Karpas-422 (cell line): ENCODE measurements at regions not wholly inside any gene's neighbourhood (a gene's known extent, or its start where the extent isn't known, plus 50 kb on each side); places are given as distances from the start of the nearest gene placed in this dataset.
"Not testable (repeated sequence)": the region's sequence is repeated elsewhere in the genome, so short reads cannot be mapped to it uniquely, and the experiment has no call there.

Experiments
- DNase-seq: peaks from one replicate; pipeline ENCODE4 v3.0.0-alpha.2; 2015
- H2AFZ ChIP-seq: fragments of 200-600 bp; sonication (generic); 2 replicates; pipeline ENCODE4 v1.6.1; 2014; ENCODE audit warnings: antibody characterized with exemption, low read length, mixed read lengths
- H3K27ac ChIP-seq: fragments of 200-600 bp; sonication (generic); 2 replicates; pipeline ENCODE4 v1.5.1; 2014; ENCODE audit warnings: mild to moderate bottlenecking, low read length, moderate library complexity
- H3K27me3 ChIP-seq: fragments of 200-600 bp; sonication (generic); 2 replicates; pipeline ENCODE4 v1.6.1; 2014; ENCODE audit warnings: low read length, mixed read lengths
- H3K36me3 ChIP-seq: fragments of 200-600 bp; sonication (generic); 2 replicates; pipeline ENCODE4 v1.6.1; 2014; ENCODE audit warnings: low read length, mixed read lengths; ENCODE audit not compliant: insufficient read depth
- H3K4me1 ChIP-seq: fragments of 200-600 bp; sonication (generic); 2 replicates; pipeline ENCODE4 v1.6.1; 2014; ENCODE audit warnings: mild to moderate bottlenecking, low read length, mixed read lengths
- H3K4me2 ChIP-seq: fragments of 200-600 bp; sonication (generic); 2 replicates; pipeline ENCODE4 v1.6.1; 2014; ENCODE audit warnings: low read length, low read depth, mild to moderate bottlenecking; ENCODE audit not compliant: poor library complexity, severe bottlenecking
- H3K4me3 ChIP-seq: fragments of 200-600 bp; sonication (generic); 2 replicates; pipeline ENCODE4 v1.5.1; 2014; ENCODE audit warnings: mild to moderate bottlenecking, antibody characterized with exemption, low read length, mixed read lengths
- H3K79me2 ChIP-seq: fragments of 200-600 bp; sonication (generic); 2 replicates; pipeline ENCODE4 v1.6.1; 2014; ENCODE audit warnings: mild to moderate bottlenecking, low read length, mixed read lengths
- H3K9ac ChIP-seq: fragments of 200-600 bp; sonication (generic); 2 replicates; pipeline ENCODE4 v1.6.0; 2014; ENCODE audit warnings: low read length
- H3K9me2 ChIP-seq: fragments of 200-600 bp; sonication (generic), shearing (Covaris generic); replicated peaks from 2 replicates; pipeline ENCODE4 v1.6.0; 2014; ENCODE audit warnings: mild to moderate bottlenecking, low read length, moderate library complexity; ENCODE audit not compliant: insufficient read depth
- H3K9me3 ChIP-seq: fragments of 300-700, 200-600 bp; sonication (generic); 2 replicates; pipeline ENCODE4 v1.6.1; 2014; ENCODE audit warnings: low read length, mixed read lengths
- H4K20me1 ChIP-seq: fragments of 200-600 bp; sonication (generic); 2 replicates; pipeline ENCODE4 v1.6.1; 2014; ENCODE audit warnings: mild to moderate bottlenecking, antibody characterized with exemption, low read length, low read depth; ENCODE audit not compliant: insufficient read depth

DNA sequence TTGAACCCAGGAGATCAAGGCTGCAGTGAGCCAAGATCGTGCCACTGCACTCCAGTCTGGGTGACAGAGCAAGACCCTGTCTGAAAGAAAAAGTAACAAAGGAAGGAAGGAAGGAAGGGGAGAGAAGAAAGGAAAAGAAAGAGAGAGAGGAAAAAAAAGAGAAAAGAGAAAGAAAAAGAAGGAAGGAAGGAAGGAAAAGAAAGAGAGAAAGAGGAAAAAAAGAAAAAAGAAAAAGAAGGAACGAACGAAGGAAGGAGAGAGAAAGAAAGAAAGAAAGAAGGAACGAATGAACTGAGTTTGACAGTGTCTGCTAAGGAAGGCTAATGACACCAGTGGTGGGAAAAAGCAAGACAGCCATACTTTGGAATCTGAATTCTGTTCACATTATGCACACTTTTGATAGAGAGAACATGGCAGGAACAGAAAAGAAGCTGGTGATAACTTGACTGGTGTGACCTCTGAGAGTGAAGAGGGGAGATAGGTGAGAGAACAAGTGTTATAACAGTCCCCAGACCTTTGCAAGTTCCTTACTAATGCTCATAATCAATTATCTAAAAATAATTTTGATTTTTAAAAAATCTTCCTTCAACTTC lies 93.3 kb upstream of the MYLIP start:
- no peaks in the 10 kb centered on the region for H3K27me3 ChIP-seq
- no peaks in the 10 kb centered on the region for H3K79me2 ChIP-seq
- no peak overlapping the region for H3K4me3 ChIP-seq
- no peak for DNase-seq
- no peak overlapping the region for H3K9ac ChIP-seq
- H2AFZ ChIP-seq: no peak overlapping the region
- peaks cover 24% of the 10 kb centered on the region for H3K4me1 ChIP-seq
- H3K4me2 ChIP-seq: no peak overlapping the region
- no peaks in the 10 kb centered on the region for H3K9me2 ChIP-seq
- no peaks in the 10 kb centered on the region for H3K36me3 ChIP-seq
- no peaks in the 10 kb centered on the region for H3K9me3 ChIP-seq
- no peak overlapping the region for H3K27ac ChIP-seq
- H4K20me1 ChIP-seq: no peaks in the 10 kb centered on the region

DNA sequence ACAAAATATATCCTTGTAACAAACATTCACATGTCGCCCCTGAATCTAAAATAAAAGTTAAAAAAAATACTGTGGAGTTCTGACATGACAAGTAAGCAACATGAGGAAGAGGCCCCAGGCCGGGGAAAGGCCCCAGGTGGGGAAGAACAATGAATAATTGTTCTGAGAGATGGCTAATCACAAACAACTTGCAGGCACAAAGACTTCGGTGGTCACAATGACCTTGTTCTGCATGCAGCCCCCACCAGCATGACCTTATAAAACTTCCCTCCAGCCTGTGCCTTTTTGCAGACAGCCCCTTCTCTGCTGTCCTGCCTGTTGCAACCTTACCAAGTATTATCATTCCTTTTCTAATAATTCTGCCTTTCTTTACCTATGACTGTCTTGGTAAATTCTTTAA lies 95.7 kb upstream of the MYLIP start:
- Histone ChIP-seq H3K27me3 (no peaks in the 10 kb centered on the region), H3K9me3 (no peaks in the 10 kb centered on the region), H3K36me3 (no peaks in the 10 kb centered on the region), H3K9me2 (no peaks in the 10 kb centered on the region), H3K9ac (no peak overlapping the region), H3K4me3 (no peak overlapping the region), H3K79me2 (no peaks in the 10 kb centered on the region), H3K27ac (no peak overlapping the region), H4K20me1 (no peaks in the 10 kb centered on the region), H2AFZ (no peak overlapping the region), H3K4me1 (peaks cover 24% of the 10 kb centered on the region), H3K4me2 (no peak overlapping the region)
- no peak for DNase-seq

DNA sequence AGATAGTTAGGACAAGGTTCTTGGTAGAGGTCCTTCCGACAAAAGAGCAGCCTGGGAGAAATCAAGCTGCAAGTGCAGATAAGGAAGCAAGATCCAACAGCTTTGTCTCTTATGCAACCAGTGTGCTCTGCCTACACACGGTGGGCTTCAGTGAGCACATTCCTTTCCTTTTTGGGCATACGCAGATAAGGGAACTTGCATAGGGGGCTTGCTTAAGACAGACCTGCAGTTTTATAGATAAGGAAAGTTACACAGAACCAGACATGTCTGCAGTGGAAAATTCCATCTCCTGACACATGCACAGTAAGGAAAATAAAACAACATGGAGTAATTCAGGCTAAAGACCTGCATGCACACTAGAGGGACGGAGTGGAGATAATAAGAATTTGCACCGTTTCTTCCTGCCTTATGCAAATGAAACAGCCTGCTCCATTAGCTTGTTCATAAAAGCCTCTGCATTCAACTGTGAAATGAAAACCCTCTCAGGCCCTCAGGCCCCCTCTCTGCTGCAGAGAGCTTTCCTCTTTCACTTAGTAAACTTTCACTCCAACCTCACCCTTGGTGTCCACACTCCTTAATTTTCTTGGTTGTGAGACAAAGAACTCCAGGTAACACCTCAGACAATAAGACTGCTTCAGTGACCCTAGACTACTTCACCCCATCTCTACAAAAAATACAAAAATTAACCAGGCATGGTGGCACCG lies 97.5 kb upstream of the MYLIP start:
- no peak overlapping the region for H3K9ac ChIP-seq
- no peak overlapping the region for H2AFZ ChIP-seq
- no peaks in the 10 kb centered on the region for H3K9me2 ChIP-seq
- no peaks in the 10 kb centered on the region for H4K20me1 ChIP-seq
- peak overlapping the region; percentile 14 for H3K4me2 ChIP-seq
- DNase-seq: peak; percentile 57
- no peaks in the 10 kb centered on the region for H3K27me3 ChIP-seq
- no peaks in the 10 kb centered on the region for H3K36me3 ChIP-seq
- H3K79me2 ChIP-seq: no peaks in the 10 kb centered on the region
- peaks cover 24% of the 10 kb centered on the region for H3K4me1 ChIP-seq
- H3K9me3 ChIP-seq: no peaks in the 10 kb centered on the region
- no peak overlapping the region for H3K27ac ChIP-seq
- no peak overlapping the region for H3K4me3 ChIP-seq

DNA sequence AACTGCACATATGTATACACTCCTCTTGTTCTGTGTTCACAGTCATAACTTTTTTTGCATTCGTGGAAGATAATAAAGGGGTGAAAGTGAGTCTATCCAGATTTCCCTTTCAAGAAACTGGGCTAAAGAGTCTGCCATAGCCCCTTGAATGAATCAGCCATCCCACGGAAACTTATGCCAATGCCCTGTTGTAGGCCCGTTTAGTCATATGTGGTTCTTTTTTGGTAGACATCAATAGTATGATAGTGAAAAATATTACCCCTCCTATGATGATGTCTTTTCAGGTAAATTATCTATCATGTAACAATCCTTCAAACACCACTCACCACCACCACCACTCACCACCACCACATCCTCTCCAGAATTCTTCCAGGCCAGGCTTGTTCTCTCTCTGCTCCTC lies 99.9 kb upstream of the MYLIP start:
- Histone ChIP-seq H3K9me2 (no peaks in the 10 kb centered on the region), H3K4me3 (no peak overlapping the region), H3K4me1 (peaks cover 24% of the 10 kb centered on the region), H3K36me3 (no peaks in the 10 kb centered on the region), H3K9me3 (no peaks in the 10 kb centered on the region), H3K27me3 (no peaks in the 10 kb centered on the region), H3K9ac (no peak overlapping the region), H3K79me2 (no peaks in the 10 kb centered on the region), H2AFZ (no peak overlapping the region), H3K4me2 (no peak overlapping the region), H4K20me1 (no peaks in the 10 kb centered on the region), H3K27ac (no peak overlapping the region)
- DNase-seq: no peak

DNA sequence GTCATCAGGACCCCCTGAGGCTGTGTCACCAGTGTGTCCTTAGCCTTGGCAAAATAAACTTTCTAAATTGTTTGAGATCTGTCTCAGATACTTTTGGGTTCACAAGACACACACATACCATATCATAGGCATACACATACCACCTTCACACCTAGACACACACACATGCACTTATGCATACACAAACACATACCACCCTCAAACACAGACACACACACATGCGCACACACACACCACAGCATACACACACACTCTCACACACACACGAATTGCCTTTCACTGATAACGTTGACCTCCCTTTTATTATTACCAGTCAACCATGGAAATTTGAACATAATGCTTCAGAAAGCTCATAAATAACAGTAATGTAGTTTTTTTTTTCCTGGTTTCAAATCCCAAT lies 108.6 kb upstream of the MYLIP start:
- Histone ChIP-seq H3K27ac (no peak overlapping the region), H4K20me1 (no peaks in the 10 kb centered on the region), H3K79me2 (no peaks in the 10 kb centered on the region), H3K4me3 (no peak overlapping the region), H3K4me2 (no peak overlapping the region), H3K4me1 (no peaks in the 10 kb centered on the region), H3K9me2 (no peaks in the 10 kb centered on the region), H3K9ac (no peak overlapping the region), H3K27me3 (no peaks in the 10 kb centered on the region), H3K36me3 (no peaks in the 10 kb centered on the region), H2AFZ (no peak overlapping the region), H3K9me3 (no peaks in the 10 kb centered on the region)
- DNase-seq: no peak

DNA sequence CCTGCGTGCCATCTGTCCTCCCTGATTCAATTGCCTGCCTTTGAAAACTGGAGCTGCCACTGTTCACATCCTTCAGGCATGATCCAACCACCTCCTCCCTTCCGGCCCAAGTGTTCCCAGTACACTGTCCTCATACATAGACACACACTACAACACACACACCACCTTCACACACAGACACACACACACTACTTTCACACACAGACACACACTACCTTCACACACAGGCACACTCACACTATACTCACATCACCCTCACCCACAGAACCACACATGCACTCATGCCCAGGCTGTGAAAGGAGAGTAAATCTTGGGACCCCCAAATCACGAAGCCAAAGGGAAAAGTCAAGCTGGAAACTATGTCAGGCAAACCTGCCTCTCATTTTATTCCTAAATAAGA lies 109.4 kb upstream of the MYLIP start:
- H3K27ac ChIP-seq: no peak overlapping the region
- no peaks in the 10 kb centered on the region for H3K36me3 ChIP-seq
- H3K4me3 ChIP-seq: no peak overlapping the region
- H3K9me2 ChIP-seq: no peaks in the 10 kb centered on the region
- no peaks in the 10 kb centered on the region for H3K27me3 ChIP-seq
- no peaks in the 10 kb centered on the region for H4K20me1 ChIP-seq
- H3K9me3 ChIP-seq: no peaks in the 10 kb centered on the region
- no peak overlapping the region for H3K4me2 ChIP-seq
- no peak overlapping the region for H2AFZ ChIP-seq
- H3K79me2 ChIP-seq: no peaks in the 10 kb centered on the region
- H3K9ac ChIP-seq: no peak overlapping the region
- DNase-seq: no peak
- no peaks in the 10 kb centered on the region for H3K4me1 ChIP-seq

DNA sequence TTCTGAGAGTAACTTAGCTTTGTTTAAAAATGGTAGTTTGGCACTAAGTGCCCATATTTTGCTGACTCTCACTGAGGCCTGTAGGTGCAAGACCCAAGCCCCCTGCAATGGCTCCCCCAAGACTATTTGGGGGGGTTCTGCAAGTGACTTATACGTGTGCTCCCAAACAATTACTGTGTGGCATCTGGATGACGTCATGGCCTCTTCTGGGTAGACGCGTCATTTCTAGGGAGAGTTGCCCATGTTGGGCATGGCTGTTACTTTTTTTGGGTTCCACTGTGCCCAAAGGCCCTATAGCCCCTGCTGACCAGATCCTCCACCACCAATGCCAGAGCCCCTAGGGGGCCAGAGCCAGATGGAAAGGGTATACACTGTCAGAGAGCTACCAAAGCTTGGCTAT lies 110.3 kb upstream of the MYLIP start:
- Histone ChIP-seq H3K9me2 (no peaks in the 10 kb centered on the region), H3K36me3 (no peaks in the 10 kb centered on the region), H3K9ac (no peak overlapping the region), H3K9me3 (no peaks in the 10 kb centered on the region), H2AFZ (no peak overlapping the region), H3K4me3 (no peak overlapping the region), H3K79me2 (no peaks in the 10 kb centered on the region), H3K27ac (no peak overlapping the region), H3K27me3 (no peaks in the 10 kb centered on the region), H3K4me1 (no peaks in the 10 kb centered on the region), H3K4me2 (no peak overlapping the region), H4K20me1 (no peaks in the 10 kb centered on the region)
- no peak for DNase-seq

DNA sequence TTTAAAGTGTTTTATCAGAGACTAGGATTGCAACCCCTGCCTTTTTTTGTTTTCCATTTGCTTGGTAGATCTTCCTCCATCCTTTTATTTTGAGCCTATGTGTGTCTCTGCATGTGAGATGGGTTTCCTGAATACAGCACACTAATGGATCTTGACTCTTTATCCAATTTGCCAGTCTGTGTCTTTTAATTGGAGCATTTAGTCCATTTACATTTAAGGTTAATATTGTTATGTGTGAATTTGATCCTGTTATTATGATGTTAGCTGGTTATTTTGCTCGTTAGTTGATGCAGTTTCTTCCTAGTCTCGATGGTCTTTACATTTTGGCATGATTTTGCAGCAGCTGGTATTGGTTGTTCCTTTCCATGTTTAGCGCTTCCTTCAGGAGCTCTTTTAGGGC lies 114.6 kb upstream of the MYLIP start:
- H3K9me3 ChIP-seq, H3K4me2 ChIP-seq, H2AFZ ChIP-seq, H3K4me3 ChIP-seq, H3K36me3 ChIP-seq, H3K4me1 ChIP-seq, H3K27me3 ChIP-seq, H4K20me1 ChIP-seq, H3K79me2 ChIP-seq, H3K9me2 ChIP-seq, DNase-seq, H3K27ac ChIP-seq, H3K9ac ChIP-seq: not testable (repeated sequence)
